ENCODE measurements at regions not wholly inside any gene's neighbourhood (a gene's known extent, or its start where the extent isn't known, plus 50 kb on each side); places are given as distances from the start of the nearest gene placed in this dataset.

- Histone ChIP-seq H3K9ac (ENCODE audit: low read depth, low read length) (no peak overlapping the region), H3K36me3 (ENCODE audit: insufficient read depth, low read length) (no peaks in the 10 kb centered on the region), H3K9me3 (ENCODE audit: control insufficient read depth, insufficient read depth, low read length) (no peaks in the 10 kb centered on the region), H3K4me1 (ENCODE audit: insufficient read depth, low read length) (no peaks in the 10 kb centered on the region)
These were observed 282.2 kb downstream of the OLFM4 start for GRCh38 chr13:53310786-53311185.

GRCh38 chr13:53311561-53311960, 282.9 kb downstream of the OLFM4 start:
- H3K4me1 ChIP-seq (ENCODE audit: insufficient read depth, low read length): no peaks in the 10 kb centered on the region

GRCh38 chr13:53321296-53321801, 292.7 kb downstream of the OLFM4 start:
- Histone ChIP-seq H3K9ac (ENCODE audit: low read depth, low read length) (no peak overlapping the region), H3K36me3 (ENCODE audit: insufficient read depth, low read length) (no peaks in the 10 kb centered on the region), H3K4me1 (ENCODE audit: insufficient read depth, low read length) (no peaks in the 10 kb centered on the region), H3K9me3 (ENCODE audit: control insufficient read depth, insufficient read depth, low read length) (no peaks in the 10 kb centered on the region)

More at GRCh38 chr13:53311561-53311960, 282.9 kb downstream of the OLFM4 start:
- Histone ChIP-seq H3K9ac (ENCODE audit: low read depth, low read length) (no peak overlapping the region), H3K36me3 (ENCODE audit: insufficient read depth, low read length) (no peaks in the 10 kb centered on the region), H3K9me3 (ENCODE audit: control insufficient read depth, insufficient read depth, low read length) (no peaks in the 10 kb centered on the region)

DNA sequence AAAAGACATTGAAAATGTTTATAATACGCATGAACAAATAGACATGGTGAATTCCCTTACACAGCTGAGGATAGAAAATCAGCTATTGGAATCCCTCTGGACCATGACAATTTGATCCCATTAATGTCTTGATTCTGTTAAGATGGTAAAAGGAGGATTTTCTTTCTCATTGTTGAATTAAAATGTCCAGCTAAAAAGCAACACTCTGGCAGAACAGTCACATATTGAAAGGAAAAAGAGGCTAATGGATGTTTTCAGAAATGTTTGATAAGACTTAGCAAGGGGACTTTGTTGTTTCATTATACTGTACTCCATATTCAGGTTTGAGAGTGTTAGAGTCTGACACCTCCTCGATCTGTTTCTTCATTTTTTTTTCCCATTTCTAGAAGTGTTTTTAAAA, 296.0 kb downstream of the OLFM4 start:
- Histone ChIP-seq H3K9ac (ENCODE audit: low read depth, low read length) (no peak overlapping the region), H3K9me3 (ENCODE audit: control insufficient read depth, insufficient read depth, low read length) (no peaks in the 10 kb centered on the region), H3K4me1 (ENCODE audit: insufficient read depth, low read length) (no peaks in the 10 kb centered on the region), H3K36me3 (ENCODE audit: insufficient read depth, low read length) (no peaks in the 10 kb centered on the region)

DNA sequence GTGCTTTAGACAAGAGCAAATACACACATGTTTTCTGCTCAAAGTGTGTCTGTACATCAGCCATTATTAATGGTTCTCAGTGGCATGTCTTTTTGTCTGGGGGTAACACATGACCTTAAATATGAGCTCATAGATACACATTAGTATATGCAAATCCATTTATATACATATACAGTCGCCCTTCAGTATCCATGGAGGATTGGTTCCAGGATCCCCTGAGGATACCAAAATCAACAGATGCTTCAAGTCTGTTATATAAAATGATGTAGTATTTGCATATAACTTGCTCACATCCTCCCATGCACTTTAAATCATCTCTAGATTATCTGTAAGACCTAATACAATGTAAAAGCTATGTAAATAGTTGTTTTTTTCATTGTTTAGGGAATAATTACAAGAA, 298.1 kb downstream of the OLFM4 start:
- Histone ChIP-seq H3K9me3 (ENCODE audit: control insufficient read depth, insufficient read depth, low read length) (no peaks in the 10 kb centered on the region), H3K36me3 (ENCODE audit: insufficient read depth, low read length) (no peaks in the 10 kb centered on the region), H3K4me1 (ENCODE audit: insufficient read depth, low read length) (no peaks in the 10 kb centered on the region), H3K9ac (ENCODE audit: low read depth, low read length) (no peak overlapping the region)

DNA sequence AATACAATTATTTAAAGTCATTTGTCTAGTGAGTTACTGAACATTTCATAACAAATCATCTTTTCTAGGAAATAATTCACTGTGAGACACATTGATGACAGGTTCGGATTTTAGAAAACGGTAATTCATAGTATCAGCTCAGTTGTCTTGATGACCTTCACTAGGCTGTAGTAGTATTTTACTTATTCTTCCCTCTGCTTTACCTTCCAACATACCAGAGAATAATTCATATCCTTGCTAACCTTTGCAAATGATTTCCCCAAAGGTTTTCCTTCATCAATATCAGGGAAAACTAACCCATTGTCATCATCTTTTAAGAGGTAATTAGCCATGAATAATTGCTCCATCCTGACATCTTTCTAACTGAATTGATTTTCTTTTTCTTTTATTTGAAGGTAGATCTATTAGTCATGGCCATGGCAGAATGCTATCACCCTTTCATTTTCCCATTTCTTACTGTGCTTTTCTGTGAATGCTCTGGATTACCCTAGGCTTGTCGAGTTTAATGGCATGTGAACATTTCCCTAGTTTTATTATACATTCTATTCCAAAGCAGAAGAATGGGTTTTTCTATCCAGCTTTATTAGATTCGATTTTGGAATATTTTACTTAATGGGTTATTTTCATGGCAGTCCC, 299.2 kb downstream of the OLFM4 start:
- Histone ChIP-seq H3K9me3 (ENCODE audit: control insufficient read depth, insufficient read depth, low read length) (no peaks in the 10 kb centered on the region), H3K4me1 (ENCODE audit: insufficient read depth, low read length) (no peaks in the 10 kb centered on the region), H3K36me3 (ENCODE audit: insufficient read depth, low read length) (no peaks in the 10 kb centered on the region), H3K9ac (ENCODE audit: low read depth, low read length) (no peak overlapping the region)

DNA sequence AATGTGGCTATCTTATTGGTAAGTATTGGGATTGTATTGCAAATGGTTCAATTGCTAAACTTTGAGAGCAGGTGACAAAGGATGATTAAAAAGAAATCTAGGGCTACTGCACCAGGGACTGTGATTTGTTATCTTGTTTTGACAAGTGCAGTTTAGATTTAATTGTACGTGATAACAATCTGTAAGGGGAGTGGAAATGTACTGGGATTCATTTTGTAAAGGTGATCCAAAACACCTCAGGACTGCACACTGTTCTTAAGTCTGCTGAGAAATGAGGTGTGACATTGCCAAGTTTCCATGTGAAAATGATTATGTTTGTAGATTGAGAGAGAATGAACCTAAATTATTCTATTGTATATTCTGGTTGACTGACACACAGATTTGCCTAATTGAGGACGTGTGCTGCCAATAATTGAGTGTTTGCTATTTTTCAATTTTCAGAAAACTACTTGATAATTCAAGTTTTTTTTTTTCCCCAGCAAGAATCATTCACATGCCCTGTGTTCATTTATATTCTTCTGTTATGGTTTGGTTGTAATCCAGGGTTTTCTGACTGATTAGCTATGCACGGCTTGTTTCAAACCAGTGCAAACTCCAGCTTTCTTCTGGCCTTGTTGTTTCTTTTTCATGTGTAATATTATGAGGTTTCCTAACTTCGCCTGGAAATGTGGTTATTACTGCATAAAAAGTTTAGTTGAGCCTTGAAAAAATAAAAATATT, 308.0 kb downstream of the OLFM4 start:
- no peaks in the 10 kb centered on the region for H3K9me3 ChIP-seq (ENCODE audit: control insufficient read depth, insufficient read depth, low read length)
- H3K4me1 ChIP-seq (ENCODE audit: insufficient read depth, low read length): no peaks in the 10 kb centered on the region
- no peaks in the 10 kb centered on the region for H3K36me3 ChIP-seq (ENCODE audit: insufficient read depth, low read length)
- H3K9ac ChIP-seq (ENCODE audit: low read depth, low read length): no peak overlapping the region

DNA sequence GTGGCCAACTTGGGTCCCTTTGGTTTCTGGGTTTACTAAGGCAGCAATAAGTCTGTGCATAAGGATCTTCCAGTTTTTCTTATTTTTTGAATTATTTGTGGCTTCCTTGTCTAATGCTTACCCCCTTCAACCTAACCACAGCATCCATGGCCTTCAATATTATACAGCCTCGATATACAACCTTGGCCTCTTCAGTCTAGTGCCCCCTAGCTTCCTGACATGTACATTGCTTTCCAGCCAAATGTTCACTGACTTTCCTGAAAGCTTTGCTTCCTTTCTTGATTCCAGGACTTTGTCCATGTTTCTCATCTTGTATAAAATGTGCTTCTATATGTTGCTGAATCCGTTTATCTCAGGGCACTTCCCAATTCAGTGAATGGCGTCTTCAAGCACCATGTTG, 310.1 kb downstream of the OLFM4 start:
- Histone ChIP-seq H3K4me1 (ENCODE audit: insufficient read depth, low read length) (peaks cover 7% of the 10 kb centered on the region), H3K36me3 (ENCODE audit: insufficient read depth, low read length) (no peaks in the 10 kb centered on the region), H3K9ac (ENCODE audit: low read depth, low read length) (no peak overlapping the region), H3K9me3 (ENCODE audit: control insufficient read depth, insufficient read depth, low read length) (no peaks in the 10 kb centered on the region)

DNA sequence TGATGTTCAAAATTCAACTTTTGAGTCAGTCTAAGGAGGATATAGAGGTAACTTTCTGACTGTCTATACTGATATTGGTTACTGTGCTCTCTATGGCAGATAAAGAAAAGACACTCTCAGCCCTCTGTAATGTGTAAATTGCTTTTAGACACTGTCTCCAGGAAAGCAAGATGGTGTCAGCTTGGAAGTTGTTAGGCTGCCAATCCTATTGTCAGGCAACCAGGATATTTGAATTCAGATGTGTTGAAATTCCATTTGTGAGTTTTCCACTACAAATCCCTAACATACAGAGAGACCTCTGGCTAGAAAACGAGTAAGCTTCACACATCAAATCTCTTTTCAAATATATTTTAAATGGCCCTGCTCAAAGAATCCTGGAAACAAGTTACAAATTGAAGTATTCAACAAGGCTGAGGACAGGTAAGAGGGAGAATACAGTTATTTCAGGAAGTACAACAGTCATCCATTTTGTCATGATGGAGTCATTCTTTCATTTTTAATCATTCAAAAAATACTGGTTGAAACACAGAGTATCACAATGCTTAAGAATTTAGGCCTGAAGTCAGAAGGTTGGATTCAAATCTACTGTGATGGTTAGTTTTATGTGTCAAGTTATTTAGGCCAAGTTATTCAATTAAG, 312.0 kb downstream of the OLFM4 start:
- H3K4me1 ChIP-seq (ENCODE audit: insufficient read depth, low read length): peaks cover 7% of the 10 kb centered on the region
- H3K9ac ChIP-seq (ENCODE audit: low read depth, low read length): no peak overlapping the region
- H3K36me3 ChIP-seq (ENCODE audit: insufficient read depth, low read length): no peaks in the 10 kb centered on the region
- H3K9me3 ChIP-seq (ENCODE audit: control insufficient read depth, insufficient read depth, low read length): no peaks in the 10 kb centered on the region

- peaks cover 7% of the 10 kb centered on the region for H3K4me1 ChIP-seq (ENCODE audit: insufficient read depth, low read length)
- H3K9ac ChIP-seq (ENCODE audit: low read depth, low read length): no peak overlapping the region
- H3K36me3 ChIP-seq (ENCODE audit: insufficient read depth, low read length): no peaks in the 10 kb centered on the region
- H3K9me3 ChIP-seq (ENCODE audit: control insufficient read depth, insufficient read depth, low read length): no peaks in the 10 kb centered on the region
These were observed 312.5 kb downstream of the OLFM4 start for GRCh38 chr13:53341144-53341510.

DNA sequence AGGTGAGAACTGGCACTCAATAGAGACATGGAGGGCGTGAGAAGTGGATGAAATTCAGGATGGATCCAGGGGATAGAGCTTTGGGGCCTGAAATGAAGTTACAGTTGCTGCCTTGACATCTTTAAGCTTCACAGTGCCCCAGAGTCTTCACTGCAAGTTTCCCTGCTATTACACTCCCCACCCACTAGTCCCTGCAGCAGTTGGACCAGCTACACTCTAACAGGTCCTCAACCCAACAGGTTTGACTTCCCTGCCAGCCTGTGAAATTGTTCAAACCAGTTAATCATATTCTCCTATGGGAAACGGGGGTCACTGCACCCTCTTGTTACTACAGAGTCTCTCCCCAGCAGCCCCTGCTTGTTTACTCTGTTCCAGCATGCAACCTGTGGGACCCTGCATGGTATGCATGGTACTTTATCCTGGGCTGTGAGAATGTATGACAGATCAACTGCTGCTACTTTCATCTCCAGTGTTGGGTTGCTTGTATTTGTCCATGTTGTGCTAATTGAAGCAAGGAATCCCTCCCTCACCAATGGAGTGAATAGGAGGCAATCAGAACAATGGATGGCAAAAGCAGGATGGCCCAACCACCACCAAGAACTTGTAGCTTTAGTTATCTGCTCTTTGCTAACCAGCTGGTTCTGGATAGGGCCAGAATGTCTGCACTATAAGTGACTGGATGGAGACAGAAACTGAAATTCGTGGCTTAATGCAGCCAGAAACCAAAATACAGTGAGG, 314.2 kb downstream of the OLFM4 start:
- Histone ChIP-seq H3K9ac (ENCODE audit: low read depth, low read length) (no peak overlapping the region), H3K36me3 (ENCODE audit: insufficient read depth, low read length) (no peaks in the 10 kb centered on the region), H3K9me3 (ENCODE audit: control insufficient read depth, insufficient read depth, low read length) (no peaks in the 10 kb centered on the region), H3K4me1 (ENCODE audit: insufficient read depth, low read length) (peaks cover 7% of the 10 kb centered on the region)

DNA sequence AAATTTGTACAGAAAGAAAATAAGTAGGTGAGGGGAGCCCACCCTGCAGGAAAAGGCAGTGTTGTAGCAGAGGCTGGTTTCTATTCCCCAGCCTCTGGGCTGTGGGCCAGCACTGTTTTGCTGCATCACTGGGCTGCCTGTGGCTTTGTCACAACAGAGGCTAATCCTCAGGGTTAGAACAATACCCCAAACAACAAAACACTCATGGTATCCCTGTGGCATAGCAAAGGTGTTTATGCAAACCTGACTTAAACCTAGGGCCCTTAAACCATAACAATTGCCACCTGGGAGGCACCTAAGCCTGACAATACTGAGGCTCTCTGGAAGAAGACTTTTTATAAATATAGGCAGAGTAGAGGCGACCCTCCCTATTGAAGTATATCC, 314.7 kb downstream of the OLFM4 start:
- Histone ChIP-seq H3K36me3 (ENCODE audit: insufficient read depth, low read length) (no peaks in the 10 kb centered on the region), H3K4me1 (ENCODE audit: insufficient read depth, low read length) (peaks cover 7% of the 10 kb centered on the region), H3K9me3 (ENCODE audit: control insufficient read depth, insufficient read depth, low read length) (no peaks in the 10 kb centered on the region), H3K9ac (ENCODE audit: low read depth, low read length) (no peak overlapping the region)

DNA sequence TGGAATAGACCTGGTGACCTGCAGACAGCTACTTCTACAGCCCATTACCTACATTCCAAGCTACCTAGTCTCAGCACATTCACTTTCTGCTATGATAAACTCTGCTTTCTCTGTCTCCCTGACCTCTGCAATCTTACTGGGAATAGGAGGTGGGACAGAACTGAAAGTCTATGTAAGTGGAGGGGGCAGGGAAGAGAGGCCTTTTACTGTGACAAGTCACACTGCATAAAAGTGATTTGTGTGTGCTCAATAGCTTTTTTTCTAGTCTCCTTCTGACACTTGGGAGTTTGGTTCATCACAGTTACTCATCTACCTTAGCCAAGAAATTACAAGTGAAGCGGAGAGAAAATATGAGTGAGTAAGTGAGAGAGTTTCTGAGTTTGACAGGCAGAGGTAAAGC, 322.4 kb downstream of the OLFM4 start:
- H3K36me3 ChIP-seq (ENCODE audit: insufficient read depth, low read length): no peaks in the 10 kb centered on the region; the same call in 1 of the 2 replicates
- no peak overlapping the region for H3K9ac ChIP-seq (ENCODE audit: low read depth, low read length)
- H3K9me3 ChIP-seq (ENCODE audit: control insufficient read depth, insufficient read depth, low read length): no peaks in the 10 kb centered on the region
- H3K4me1 ChIP-seq (ENCODE audit: insufficient read depth, low read length): no peaks in the 10 kb centered on the region

GRCh38 chr13:53357582-53357981, 329.0 kb downstream of the OLFM4 start:
- Histone ChIP-seq H3K36me3 (ENCODE audit: insufficient read depth, low read length) (no peaks in the 10 kb centered on the region; the same call in 1 of the 2 replicates), H3K9ac (ENCODE audit: low read depth, low read length) (no peak overlapping the region), H3K4me1 (ENCODE audit: insufficient read depth, low read length) (no peaks in the 10 kb centered on the region), H3K9me3 (ENCODE audit: control insufficient read depth, insufficient read depth, low read length) (no peaks in the 10 kb centered on the region)
